NAMALWA (cell line): ENCODE measurements at regions not wholly inside any gene's neighbourhood (a gene's known extent, or its start where the extent isn't known, plus 50 kb on each side); places are given as distances from the start of the nearest gene placed in this dataset.
"Not testable (repeated sequence)": the region's sequence is repeated elsewhere in the genome, so short reads cannot be mapped to it uniquely, and the experiment has no call there.

Experiments used
- DNase-seq: peaks from one replicate; pipeline ENCODE4 v3.0.0-alpha.2; 2015; ENCODE audit warnings: low spot score

DNA sequence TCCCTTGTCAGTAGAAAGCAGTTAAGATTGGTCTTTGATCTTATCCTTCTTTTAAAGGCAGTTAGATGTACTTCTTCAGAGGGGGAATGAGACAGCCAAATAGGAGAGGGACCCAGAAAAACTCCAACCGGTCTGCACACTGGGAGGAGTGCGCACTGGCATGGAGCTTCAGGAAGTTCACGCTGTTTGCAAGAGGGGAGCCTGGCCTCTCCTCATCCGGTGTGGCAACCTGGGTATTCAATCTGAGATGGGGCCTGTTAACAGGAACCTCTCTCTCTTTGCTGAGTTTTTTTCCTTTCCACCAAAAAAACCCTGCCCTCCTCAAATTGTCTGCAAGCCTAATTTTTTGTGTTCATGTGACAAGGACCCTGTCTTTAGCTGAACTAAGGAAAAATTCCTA is 162.5 kb upstream of the OLIG3 start:
- no peak for DNase-seq

DNA sequence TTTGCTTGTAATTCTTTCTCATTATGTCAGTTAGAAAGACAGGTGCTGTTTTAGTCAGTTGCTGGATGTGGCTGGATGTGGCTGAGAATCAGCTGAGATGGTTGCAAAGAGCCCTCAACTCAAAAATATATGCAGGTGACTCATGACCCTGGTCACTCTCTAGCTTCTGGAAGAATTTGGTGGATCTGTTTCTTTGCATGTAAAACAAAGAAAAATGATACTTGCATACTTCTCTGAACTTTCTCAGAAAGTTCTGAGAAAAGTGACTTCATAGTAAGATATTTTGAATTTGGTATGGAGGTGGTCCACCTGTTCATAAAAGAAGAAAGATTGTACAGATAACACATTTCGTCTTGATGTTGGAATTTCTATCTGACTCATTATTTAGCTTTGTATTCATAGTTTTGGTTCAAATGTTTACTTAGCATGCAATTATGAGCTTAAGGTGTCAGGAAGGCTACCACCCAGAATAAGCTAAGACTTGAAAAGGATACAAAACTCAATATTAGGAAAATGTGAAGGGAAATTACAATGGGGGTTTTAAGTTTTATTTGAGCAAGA is 163.2 kb upstream of the OLIG3 start:
- no peak for DNase-seq

DNA sequence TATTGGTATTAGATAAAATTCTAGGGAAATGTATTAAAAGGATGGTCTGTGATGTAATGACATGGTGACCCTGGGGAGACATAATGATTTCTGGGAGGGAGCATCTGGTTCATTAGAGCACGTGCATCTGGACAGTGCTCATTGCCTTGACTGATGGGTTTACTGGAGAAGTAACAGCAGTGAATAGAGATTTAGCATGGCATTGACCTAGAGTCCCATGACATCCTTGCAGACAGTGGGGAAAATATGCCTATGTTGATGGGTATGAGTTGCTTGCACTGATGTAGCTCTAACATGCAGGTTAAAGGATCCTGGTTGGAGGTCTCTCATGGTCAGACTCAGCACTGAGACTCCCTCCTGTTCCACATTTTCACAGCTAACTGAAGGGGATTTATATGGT is 164.1 kb upstream of the OLIG3 start:
- DNase-seq = no peak

DNA sequence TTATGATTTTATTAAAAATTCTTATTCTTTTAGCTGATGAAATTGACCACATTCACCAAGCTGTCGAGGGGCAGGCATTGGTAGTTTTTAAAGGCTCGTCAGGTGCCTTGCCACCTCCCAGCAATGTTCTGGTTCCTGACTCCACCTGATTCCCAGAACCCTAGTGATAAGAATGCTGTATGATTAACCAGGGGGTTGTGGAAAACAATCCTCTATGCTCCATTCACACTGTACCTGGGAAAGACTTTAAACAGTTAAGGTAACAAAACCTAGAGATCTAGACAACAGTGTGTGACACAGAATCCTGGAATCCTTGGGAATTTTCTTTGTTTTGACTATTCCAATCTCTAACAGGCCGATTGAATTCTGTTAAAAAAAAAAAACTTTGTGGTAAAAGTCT is 165.7 kb upstream of the OLIG3 start:
- no peak for DNase-seq

DNA sequence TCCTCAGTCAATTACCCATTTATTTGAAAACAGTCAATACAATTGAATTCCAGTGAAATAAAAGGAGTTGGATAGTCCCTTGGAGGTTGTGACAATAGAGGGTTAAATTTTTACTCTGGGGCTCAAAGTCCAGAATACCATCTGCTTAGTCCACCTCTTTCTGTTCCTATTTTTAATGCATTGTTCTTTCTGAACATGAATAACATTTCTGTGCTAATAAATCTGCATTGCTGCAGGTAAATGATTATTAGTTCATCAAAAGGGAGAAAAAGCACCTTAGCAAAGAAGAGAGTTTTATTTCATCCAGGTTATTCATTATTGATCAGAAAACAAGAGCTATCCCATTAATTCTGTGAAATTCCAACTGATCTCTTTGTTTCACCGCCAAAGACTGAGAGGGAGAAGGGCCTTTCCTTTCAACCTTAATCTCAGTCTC is 166.1 kb upstream of the OLIG3 start:
- DNase-seq = no peak

DNA sequence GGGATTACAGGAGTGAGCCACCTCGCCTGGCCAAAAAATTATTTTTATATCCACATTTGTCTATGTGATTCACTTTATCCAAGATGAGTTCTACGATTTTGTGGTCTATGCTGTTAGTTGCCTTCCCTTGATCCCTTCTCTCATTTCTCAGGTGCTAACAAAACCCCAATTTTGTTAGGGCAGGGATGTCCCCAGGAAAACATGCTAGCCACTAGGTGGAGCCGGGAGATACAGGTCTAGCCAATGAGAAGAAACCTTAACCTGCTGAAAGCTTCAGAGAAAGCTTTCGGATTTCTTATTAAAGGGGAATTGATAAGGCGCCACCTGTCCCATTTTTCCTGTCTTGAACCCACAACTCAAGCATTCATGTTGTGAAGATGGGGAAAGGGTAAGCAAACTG is 167.4 kb upstream of the OLIG3 start:
- DNase-seq = peak; percentile 52

DNA sequence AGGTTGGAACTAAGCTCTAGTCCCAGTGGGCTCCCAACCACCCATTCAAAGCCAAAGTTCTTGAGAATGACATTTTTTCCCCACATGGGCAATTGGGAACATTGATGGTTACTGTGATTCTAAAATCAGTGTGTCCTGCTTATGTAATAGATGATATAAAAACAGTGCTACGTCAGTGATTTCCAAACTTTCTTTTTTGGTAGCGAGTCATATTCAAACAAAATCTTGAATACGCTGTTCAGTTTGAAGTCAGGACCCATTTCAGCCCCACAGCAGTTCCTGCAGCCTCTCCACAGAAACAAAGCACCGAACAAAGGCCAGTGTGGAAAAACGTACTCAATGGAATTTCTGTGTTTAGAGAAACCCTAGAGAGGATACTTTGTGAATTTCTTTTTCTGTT is 170.0 kb upstream of the OLIG3 start:
- no peak for DNase-seq

DNA sequence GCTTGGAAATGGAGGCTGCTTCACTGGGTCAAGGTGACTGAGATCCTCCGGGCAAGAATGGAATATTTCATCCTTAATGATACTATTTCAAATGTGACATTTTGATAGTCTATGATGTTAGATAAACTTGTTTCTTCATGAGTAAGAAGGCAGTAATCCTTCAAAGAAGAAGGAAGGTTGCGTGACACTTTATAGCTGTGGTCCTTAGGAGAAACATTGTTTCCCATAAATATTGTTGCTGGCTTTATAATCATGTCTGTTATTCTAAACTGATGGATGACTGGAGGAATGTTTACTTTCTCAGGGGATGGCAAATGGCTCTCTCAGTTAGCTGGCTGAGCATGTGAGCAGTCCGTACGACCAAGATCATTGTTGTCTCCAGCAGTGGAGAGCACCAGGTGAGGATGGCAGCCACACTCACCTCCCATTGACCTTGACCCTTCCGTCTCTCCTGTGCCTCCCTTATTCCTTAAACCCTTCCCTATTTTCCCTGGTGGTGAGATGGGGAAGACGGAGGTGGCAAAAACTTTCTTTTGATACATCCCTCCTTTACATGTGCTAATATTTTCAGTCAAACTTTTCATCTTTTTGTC is 171.2 kb upstream of the OLIG3 start:
- DNase-seq = no peak

DNA sequence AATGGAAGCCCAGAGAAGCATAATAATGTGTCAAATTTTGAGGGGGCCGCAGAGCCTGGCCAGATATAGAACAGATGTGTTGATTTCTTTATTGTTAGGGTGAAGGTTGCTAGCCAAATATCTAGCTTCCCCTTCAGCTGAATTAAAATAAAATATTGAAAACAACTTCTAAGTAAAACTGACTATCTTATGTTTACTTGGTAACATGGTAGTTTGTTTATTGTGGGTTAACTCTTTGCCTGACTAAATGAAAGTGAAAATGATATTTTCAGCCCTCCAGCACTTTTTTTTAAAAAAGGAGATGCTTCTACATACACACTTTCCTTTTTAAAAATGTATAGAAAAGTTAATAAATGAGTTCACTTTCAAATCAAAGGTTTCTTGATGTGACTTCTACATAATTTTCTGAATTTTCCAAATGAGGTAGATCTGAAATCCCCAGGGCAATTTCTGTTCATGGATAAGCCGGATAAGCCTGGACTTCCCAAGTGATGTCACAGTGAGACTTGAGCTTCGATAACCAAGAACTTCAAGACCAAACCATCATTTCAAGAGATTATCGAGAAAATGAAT is 172.1 kb upstream of the OLIG3 start:
- no peak for DNase-seq

DNA sequence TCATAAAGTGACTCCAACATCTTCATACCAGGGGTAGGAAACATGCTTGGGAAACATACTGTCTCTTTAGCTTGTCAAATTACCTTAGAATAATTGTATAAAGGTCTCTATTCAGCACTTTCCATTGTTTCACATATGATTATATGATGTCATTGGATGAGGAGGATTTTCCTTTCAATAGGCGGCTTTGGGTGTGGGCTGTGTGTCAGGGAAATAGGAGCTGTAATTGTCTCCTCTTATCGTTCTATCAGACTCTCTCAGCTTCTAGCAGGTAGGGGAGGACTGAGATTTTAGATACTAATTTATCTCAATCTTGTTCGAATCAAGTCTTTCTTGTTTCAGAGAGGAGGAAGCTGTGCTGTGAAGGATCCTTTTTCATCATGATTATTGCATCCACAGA is 179.4 kb upstream of the OLIG3 start:
- no peak for DNase-seq

DNA sequence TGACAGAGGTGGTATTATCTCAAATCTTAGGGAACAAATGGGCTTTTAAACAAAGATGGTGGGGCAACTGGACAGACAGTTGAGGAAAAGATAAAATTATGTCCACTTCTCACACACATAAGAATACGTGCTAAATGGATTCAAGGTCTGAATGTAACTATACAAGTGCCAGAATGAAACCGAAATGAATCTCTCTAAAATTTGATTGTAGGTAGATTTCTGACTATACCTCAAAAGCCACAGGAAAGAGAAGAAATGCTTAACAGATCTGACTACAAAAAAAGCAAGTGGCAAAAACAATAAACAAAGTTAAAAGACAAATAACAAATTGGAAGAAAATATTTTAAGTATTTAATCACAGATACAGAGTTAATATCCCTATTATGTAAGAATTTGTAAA is 182.7 kb upstream of the OLIG3 start:
- DNase-seq = no peak

DNA sequence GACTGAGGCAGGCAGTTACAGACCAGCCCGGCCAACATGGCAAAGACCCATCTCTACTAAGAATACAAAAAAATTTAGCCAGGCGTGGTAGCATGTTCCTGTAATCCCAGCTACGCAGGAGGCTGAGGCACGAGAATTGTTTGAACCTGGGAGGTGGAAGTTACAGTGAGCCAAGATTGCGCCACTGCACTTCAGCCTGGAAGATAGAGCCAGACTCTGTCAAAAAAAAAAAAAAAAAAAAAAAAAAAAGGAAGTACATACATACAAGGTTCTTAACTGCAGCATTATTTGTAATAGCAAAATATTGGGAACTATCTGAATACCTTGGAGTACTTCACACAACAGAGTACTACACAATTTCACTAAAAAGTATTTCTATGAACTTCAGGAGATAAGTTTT is 183.5 kb upstream of the OLIG3 start:
- DNase-seq = no peak

DNA sequence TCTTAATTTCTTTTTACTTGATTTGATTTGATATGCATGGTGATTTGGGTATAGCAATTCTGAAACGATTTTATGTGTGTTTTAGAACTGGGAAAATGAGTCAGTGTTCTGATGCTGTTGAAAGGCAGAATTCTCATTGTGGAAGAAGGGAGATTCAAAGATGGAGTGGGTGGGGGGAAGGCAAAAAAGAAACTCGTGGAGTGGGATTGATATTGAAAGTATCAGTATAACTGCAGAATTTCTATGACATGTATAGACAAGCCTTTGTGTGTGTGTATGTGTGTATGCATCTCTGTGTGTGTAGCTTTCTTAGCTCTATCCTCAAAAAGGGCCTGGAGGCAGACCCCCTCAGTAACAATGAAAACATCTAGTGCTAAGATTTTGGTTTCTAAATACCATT is 184.3 kb upstream of the OLIG3 start:
- no peak for DNase-seq

DNA sequence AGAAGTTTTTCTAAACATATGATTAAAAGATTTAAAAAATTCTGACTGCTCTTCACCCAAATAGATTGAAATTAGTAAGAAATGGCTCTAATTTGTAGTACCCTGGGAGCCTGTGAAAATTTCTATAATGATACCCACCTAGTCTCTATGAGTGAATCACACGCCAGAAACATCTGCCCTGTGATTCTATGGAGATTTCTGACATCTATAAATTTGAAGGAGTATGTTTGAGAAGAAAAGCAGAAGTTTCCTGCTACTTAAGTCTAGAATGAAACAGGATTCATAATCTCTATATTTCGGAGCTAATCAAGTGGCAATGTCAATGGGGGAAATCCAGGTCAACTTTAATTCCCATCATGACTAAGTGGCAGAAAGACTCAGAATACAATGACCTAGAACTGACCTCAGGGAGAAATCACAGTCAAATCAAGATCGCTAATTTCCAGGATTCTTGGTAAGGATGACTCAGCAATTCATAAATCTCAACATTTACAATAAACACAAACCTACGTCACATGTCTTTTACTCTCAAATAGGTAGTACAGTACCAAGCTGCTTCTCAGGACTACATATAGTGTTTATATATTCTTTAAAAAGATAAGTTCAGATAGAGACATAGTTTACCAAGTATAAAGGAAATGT is 186.2 kb upstream of the TNFAIP3 start:
- no peak for DNase-seq

DNA sequence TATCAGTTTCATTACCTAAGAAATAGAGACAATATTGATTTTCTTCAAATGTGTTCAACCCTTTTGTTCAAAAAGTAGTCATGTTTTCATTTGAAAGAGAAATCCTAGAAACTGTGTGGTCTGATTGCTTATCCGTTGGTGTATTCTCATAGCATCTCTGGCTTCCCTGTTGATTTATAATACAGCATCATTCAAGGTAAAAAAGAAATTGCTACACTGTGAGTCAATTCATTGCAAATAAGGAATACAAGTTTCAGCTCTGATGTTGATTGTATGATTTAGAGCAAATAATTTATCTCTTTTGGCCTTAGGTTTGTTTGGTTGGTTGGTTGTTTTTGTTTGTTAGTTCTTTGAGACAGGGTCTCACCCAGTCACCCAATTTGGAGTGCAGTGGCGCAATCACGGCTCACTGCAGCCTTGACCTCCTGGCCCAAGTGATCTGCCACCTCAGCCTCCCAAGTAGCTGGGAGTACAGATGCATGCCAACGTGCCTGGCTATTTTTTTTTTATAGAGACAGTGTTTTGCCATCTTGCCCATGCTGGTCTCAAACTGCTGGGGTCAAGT is 185.5 kb upstream of the TNFAIP3 start:
- DNase-seq = no peak

DNA sequence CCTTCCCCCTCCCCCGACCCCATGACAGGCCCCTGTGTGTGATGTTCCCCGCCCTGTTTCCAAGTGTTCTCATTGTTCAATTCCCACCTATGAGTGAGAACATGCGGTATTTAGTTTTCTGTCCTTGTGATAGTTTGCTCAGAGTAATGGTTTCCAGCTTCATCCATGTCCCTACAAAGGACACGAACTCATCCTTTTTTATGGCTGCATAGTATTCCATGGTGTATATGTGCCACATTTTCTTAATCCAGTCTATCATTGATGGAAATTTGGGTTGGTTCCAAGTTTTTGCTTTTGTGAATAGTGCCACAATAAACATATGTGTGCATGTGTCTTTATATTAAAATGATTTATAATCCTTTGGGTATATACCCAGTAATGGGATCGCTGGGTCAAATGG is 184.4 kb upstream of the TNFAIP3 start:
- DNase-seq = not testable (repeated sequence)

DNA sequence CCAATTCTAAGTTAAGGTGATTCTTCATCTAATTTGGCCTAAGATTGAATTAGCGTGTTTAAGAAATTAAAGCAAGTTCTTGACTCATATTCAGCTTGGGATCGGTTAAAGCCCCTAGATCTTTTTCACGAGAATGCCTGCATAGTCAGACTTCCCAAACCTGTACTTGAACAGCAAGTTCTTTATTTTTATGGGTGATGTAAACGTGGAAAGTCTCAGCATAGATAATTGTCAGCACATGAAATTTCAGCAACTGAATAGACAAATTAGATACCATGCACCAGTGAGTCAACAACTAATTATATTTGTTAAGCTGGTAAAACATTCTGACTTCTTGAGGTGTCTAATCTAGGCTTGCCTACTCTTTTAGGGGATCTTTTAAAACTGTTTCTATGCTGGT is 183.1 kb upstream of the TNFAIP3 start:
- no peak for DNase-seq

DNA sequence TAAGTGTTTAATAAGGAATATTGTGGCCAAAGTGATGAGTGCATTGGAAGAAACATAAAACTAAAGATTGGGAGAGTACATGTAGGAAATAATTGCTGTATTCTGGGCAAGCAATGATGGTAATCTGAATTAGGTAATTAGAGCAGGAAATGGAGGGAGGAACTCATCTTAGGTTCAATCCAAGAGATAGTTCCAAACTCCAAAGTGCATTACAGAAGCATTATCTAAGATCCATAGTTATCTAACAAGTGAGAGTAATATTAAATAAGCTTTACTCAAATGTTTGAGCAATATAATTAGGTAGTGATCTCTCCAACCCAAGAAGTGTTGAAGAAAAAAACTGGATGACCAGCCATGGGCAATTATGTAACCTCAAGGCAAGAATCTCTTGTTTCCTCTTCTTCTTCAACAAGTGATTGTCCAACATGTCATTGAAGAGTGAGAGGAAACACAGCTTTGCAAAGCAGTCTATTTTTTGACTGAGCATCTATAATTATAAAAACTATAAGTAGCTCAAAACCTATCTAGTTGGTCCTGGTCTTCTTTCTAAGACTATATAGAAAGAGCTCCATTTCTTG is 181.2 kb upstream of the TNFAIP3 start:
- no peak for DNase-seq

DNA sequence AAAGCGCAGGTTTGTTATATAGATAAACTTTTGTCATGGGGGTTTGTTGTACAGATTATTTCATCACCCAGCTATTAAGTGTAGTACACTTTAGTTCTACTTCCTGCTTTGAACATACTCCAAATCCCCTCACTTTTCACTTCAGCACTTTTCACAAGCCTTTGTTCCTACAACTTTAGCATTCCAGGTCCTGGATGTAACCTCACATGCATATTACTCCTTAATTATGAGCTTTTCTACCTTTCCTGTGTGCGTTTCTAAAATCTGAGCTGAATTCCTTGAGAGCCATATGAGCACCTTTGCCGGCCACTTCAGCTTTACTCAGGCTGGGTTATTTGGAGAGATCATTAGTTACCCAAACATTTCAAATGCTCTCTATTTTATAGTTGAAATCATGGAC is 179.2 kb upstream of the TNFAIP3 start:
- no peak for DNase-seq

DNA sequence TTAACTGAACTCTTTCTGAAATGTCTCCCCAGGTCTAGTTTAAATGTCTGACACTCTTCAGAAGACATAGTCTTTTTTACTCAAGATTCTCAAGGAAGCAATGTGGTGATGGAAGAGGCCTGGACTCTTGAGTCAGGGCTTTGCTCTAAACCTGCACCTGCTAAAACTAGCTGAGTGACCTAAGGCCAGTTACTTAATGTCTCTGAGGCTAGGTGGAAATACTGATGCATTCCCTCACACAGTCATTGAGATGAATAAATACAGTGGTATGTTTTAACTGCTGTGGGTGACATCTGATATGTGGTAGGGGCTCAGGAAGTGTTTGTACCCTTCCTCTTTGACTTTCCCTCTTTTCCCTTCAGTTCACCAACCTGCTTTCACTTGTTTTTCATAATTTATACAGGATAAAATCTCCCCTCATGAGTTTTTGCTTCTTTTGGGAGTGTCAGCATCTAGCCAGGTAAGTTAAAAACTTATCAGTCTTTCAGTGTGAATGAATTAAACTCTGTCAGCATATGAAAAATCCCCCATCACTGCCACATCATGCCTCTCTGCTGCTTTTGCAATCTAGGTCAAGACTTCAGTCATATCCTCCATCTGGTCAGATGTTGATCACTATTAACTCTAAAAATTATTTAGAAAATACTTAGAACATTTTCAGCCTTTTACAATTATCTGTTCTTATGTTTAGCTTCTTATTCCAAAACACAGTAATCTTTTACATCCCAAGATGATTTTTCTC is 178.7 kb upstream of the TNFAIP3 start:
- DNase-seq = no peak

DNA sequence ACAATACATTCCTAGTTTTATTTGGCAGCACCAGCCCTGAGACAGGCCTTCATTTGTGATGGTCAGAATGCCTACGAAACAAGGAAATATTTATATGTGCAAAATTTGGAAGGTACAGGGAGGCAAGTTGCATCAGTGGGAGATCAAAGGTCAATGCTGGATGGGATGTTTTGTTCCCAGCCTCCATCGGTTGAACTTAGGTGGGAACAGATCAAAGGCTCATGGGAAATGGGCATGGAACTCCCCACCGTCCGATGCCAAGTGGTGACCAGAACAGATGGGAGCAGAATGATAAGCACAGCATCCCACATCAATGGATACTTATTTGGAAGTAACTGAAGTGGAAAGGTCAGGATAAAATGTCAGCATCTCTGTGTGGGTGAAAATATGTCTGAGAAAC is 177.7 kb upstream of the TNFAIP3 start:
- no peak for DNase-seq

DNA sequence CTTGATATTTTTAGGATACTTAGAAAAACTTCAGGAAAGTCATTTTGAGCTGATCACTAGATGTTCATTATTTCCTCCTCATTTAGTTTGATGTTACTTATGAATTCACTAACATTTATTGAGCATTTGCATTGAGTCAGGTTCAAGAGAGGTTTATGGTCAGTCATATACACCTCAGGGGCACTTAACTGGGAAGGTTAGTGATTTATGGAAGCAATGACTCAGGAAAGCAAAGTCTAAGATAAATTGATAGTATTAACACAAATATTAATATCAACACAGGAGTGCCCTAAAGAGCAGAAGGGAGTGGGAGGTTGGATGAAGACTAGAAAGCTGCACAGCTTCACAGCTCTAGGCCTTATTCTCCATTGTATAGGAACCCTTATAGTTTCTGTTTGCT is 177.0 kb upstream of the TNFAIP3 start:
- DNase-seq = no peak
